NCI-H128 (cell line): ENCODE measurements at regions not wholly inside any gene's neighbourhood (a gene's known extent, or its start where the extent isn't known, plus 50 kb on each side); places are given as distances from the start of the nearest gene placed in this dataset.
"Not testable (repeated sequence)": the region's sequence is repeated elsewhere in the genome, so short reads cannot be mapped to it uniquely, and the experiment has no call there.

Experiments
- DNase-seq: peaks from one replicate; lab custom pipeline; 2025; ENCODE audit not compliant: unreplicated experiment; lab: John Stamatoyannopoulos, UW

- DNase-seq: no peak
These were observed 157.2 kb upstream of the MYRIP start for GRCh38 chr3:39651993-39652739.

DNA sequence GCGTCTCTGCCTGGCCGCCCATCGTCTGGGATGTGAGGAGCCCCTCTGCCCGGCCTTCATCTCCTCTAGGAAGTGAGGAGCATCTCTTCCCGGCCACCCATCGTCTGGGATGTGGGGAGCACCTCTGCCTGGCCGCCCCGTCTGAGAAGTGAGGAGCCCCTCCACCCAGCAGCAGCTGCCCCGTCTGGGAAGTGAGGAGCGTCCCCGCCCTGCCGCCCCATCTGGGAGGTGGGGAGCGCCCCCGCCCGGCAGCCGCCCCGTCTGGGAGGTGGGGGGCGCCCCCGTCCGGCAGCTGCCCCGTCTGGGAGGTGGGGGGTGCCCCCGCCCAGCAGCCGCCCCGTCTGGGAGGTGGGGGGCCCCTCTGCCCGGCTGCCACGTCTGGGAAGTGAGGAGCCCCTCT, 153.7 kb upstream of the MYRIP start:
- DNase-seq: not testable (repeated sequence)

DNA sequence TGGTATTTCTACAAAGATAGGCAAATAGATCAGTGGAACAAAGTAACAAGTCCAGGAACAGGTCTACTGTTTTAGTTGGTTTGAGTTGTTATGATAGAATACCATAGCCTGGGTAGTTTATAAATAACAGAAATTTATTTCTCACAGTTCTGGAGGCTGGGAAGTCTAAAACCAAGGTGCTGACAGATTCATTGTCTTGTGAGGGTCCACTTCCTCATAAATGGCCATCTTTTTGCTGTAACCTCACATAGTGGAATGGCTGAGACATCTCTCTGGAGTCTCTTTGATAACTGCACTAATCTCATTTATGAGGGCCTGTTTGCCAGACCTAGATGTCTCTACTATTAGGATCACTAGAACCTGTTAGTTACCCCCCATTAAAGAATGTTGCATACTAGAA, 152.3 kb upstream of the MYRIP start:
- no peak for DNase-seq

- no peak for DNase-seq
These were observed 151.6 kb upstream of the MYRIP start for GRCh38 chr3:39657775-39658174.

DNA sequence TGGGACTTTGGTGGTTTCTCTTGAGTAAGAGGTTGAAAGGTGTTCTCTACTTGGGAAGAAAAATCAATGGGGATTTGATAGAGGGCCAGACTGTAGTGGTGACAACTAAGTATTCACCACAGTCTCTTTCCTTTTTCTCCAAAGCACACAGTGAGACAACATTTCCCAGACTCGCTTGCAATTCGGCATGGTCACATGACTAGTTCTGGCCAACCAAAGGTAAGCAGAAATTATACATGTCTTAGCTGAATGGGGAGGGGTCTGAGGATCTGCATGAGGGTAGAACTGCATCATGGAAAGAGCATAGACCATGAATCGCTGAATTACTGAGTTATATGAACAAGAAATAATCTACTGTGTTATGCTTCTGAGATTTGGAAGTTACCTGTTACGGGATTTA, 144.5 kb upstream of the MYRIP start:
- DNase-seq: no peak

- no peak for DNase-seq
These were observed 144.0 kb upstream of the MYRIP start for GRCh38 chr3:39665441-39665840.

DNA sequence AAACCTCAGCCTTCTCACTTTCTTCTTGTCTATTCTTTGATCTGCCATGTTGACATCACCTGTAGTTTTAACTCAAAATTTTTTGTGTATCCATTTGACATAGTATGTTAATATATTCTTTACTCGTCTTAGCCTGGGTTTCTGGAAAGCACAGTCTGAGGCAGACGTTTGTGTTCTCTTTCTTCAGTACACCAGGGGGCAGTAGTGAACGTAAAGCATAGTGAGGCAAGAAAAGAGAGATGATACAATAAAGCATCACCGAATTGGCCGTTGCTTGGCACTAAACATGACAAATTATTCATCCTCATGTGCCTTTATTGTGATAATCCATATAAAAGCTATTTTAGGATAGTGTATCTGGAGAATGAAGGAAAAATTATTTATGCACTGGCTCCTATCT, 141.0 kb upstream of the MYRIP start:
- no peak for DNase-seq

DNA sequence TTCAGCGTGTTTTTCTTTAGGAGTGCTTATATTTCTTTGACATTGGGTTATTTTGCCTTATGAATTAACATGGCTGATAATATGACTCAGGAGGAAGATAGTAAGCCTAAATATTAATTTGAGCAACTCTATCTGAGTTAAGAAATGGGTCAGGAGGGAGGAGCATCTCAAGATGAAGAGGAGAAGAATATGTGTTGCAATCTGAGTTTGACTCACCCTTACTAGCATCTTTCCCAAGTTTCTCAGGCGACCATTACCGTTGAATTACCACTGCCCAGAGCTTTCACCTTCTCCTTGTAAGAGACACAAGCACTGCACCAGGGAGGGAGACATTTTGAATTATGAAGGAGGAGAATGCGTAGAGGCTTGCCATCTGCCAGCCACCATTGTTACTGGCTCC, 138.3 kb upstream of the MYRIP start:
- DNase-seq: no peak

DNA sequence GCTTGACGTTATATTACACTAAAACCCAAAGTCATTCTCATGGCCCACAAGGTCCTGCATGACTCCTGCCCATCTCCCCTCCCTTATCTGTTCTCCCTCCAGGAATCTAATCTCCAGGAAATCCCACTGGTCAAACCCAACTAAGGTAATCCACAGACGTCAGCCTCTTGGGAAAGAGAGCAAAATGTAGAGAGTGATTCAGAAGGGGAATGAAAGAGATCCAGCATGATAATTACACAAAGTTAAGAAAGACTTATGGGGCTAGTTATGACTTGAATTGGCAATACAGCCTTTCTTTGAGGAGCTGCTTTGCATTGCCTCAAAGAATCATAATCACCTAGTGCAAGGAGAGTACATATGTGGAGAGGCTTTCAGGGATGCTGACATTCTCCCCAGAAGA, 137.8 kb upstream of the MYRIP start:
- DNase-seq: no peak

DNA sequence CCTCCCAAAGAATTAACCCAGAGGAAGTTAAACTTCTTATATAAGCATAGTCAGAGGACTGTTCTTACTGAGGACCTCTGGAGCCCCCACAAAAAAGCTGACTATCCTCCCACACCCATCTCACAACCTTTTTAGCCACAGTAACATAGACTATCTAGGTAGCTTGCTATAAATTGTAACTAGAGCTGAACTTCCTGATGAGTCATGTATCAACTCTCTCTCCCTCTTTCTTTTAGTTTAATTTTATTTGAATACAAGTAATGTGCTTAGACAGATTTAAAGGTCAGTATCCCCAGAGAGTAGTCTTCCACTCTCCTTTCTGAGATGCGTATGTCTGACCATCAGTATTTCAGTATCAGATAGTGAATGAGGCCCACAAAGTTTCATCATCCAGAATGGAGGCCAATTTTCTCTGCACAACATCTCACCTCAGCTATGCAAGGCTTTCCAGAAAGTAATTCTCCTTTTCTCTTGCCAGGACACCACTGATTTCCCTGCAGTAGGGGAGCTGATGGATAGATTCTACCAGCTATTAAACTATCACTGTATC, 104.0 kb upstream of the MYRIP start:
- no peak for DNase-seq

DNA sequence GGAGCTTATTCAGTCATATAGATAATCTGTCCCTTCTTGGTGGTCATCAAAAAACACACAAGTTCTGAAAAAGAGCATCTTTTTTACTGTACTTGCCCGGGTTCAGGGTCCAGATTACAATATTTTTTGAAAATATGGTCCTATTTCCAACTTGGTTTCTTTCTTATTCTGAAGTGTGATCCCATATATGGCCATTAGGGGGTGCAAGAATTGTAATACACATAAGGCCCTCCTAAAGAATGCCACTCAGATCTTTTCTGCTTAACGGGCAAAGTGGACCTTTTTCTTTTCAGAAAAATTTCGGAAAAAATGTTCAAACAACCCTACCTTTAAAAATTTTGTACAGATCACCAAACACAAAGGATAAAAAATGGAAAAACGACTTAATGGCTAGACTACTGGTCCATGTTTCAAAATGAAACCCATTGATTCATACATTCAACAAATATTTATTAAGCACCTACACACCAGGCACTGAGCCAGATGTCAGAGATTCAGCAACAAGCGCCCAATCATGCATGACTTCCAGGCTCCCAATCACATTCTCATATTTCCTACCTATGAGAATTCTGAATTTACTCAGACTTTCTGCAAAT, 102.0 kb upstream of the MYRIP start:
- DNase-seq: no peak

DNA sequence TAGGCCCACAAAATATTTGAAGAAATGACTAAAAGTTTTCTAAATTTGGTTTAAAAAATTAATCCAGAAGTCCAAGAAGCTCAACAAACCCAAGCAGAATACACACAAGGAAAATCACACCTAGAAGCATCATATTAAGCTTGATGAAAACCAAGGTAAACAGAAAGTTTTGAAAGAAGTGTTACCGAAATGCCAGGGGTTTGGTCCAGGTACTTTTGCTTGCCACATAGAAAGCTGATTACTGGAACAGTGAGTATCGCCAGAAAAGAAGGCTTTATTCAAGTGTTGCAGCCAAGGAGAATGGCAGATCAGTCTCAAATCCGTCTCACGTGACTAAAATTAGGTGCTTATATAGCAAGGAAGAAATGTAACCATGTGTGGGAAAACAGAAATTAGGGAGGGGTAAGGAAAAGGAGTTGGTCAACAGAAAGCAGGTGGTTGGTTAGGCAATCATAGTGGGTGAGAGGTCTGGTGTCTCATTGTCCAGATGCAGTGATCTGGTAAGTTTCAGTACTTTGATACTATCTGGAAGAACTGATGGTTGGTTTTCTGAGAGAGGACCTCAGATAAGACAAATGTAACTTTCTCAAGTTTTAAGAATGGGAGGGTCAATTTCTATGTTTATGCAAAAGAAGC, 96.9 kb upstream of the MYRIP start:
- DNase-seq: no peak

GRCh38 chr3:39713341-39713740, 96.1 kb upstream of the MYRIP start:
- DNase-seq: not testable (repeated sequence)

- DNase-seq: no peak
These were observed 92.6 kb upstream of the MYRIP start for GRCh38 chr3:39716849-39717248.

GRCh38 chr3:39718674-39719595, 90.5 kb upstream of the MYRIP start:
- DNase-seq: no peak

- no peak for DNase-seq
These were observed 88.3 kb upstream of the MYRIP start for GRCh38 chr3:39721076-39721475.

DNA sequence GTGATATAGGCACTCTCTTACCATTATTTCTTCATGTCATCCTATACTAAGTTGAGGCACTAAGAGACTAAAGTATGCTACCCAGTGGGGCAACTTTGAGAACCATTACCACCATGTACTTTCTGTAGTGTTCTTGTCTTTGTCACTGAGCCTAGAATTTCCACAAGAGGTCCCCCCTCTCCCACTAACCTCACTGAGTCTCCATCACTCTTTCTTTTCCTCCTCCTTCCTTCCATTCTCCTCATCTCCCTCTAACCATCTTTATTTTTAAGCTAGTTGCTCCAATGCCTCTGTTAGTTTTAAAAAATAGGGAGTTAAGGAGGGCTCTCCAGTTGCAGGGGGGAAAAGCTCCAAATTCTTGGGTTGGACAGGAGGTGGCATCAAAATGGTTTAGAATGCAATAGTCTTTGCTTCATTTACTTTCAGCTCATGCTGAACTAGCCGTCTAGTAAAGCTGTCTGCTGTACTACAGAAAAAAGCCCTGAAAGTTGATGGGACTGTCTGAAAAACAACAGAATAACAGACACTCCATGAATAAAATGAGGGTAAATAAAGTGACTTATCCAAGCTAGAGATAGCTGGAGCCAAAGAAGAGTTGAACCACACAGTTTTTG, 85.1 kb upstream of the MYRIP start:
- DNase-seq: no peak

GRCh38 chr3:39725321-39725720, 84.1 kb upstream of the MYRIP start:
- no peak for DNase-seq

DNA sequence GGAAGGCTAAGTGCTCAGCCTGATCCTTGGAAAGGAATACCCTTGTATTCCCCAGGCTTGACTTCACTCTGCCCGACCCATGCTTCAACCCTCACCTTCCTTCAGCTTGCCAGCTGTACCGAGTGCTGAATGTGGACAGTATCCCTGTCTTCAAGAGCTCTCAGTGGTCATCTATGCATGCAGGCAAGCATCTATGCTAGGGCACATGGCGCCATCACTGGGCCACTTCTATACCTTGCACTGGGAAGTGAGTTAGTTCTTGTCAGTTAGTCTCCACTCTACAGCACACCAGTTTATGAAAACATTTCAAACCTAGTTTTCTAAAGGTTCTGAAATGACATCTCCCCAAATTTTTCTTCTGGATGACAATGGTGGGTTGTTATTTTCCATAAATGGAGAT, 82.0 kb upstream of the MYRIP start:
- no peak for DNase-seq

- DNase-seq: no peak
These were observed 75.6 kb upstream of the MYRIP start for GRCh38 chr3:39733804-39734203.

GRCh38 chr3:39739658-39740057, 69.8 kb upstream of the MYRIP start:
- not testable (repeated sequence) for DNase-seq
